Ovary (tissue), 7 donors: ENCODE measurements at regions not wholly inside any gene's neighbourhood (a gene's known extent, or its start where the extent isn't known, plus 50 kb on each side); places are given as distances from the start of the nearest gene placed in this dataset.

Experiments used
- DNase-seq, 5 donors: peaks; one replicate each; pipeline ENCODE4 v3.0.0-alpha.2; 2019 to 2020
- H3K27ac ChIP-seq, 2 donors: fragments of 200-600 bp; one replicate each; pipeline versions ENCODE4 v1.5.1 to v1.8.0; 2019 to 2022
- H3K27me3 ChIP-seq: fragments of 200-600 bp; one replicate; pipeline ENCODE4 v1.8.0; 2022
- H3K36me3 ChIP-seq: fragments of 200-600 bp; sonication (generic); one replicate; pipeline ENCODE4 v1.5.1; 2019
- H3K4me1 ChIP-seq: one replicate; pipeline ENCODE4 v1.8.1; 2013; ENCODE audit warnings: mild to moderate bottlenecking, moderate library complexity; ENCODE audit not compliant: insufficient read depth
- H3K4me3 ChIP-seq: fragments of 200-600 bp; sonication (generic); one replicate; pipeline ENCODE4 v1.5.1; 2017
- H3K9me3 ChIP-seq, 2 donors: fragments of 200-600 bp in 1 of 2; sonication (generic) in 1 of 2; one replicate each; pipeline versions ENCODE4 v1.5.1 to v1.8.1; 2013 to 2019; ENCODE audit warnings: mild to moderate bottlenecking in 1 of 2, moderate library complexity in 1 of 2
- EP300 ChIP-seq: sonication (generic); formaldehyde crosslinking; IDR thresholded peaks from one replicate; pipeline ENCODE4 v1.6.1; 2017; ENCODE audit warnings: antibody characterized with exemption
- POLR2A ChIP-seq: fragments of 450-650 bp; IDR thresholded peaks from one replicate; pipeline ENCODE4 v1.6.1; 2017; ENCODE audit warnings: antibody characterized with exemption, mild to moderate bottlenecking, moderate library complexity
- WGBS, 3 donors: extraction: QIAGEN DNeasy Blood & Tissue Kit in 1 of 3; methylation state at CpG; one replicate each; pipeline versions ENCODE4 v1.1.5 to v1.1.7; 2013 to 2017; 5-methylcytosine and 5-hydroxymethylcytosine counted together
- intact Hi-C, 4 donors: fragments of 100-400 bp; cut with DNase I; formaldehyde crosslinking; loops; one replicate each; pipeline versions ENCODE4 v1.11.0 to v1.15.1; 2022 to 2023
- TF ChIP-seq, protein P1 (sequence below), 3 donors: fragments of 450-650 bp in 2 of 3; fragments of 200-600 bp in 1 of 3; IDR thresholded peaks; one replicate each; pipeline versions ENCODE4 v1.5.1 to v1.8.0; 2016 to 2022; ENCODE audit warnings: antibody characterized with exemption in 3 of 3, mild to moderate bottlenecking in 1 of 3
- donor health status: DM: no; HTN: no; CAD: no; lungs with moderate emphysema.
- donor health status: DM: no; HTN: no; CAD: no.
- donor health status: Bipolar disorder and iron deficiency.
- donor health status: DM: no; HTN: no; CAD: no.
- donor health status: DM: yes; HTN: yes; CAD: no.

DNA sequence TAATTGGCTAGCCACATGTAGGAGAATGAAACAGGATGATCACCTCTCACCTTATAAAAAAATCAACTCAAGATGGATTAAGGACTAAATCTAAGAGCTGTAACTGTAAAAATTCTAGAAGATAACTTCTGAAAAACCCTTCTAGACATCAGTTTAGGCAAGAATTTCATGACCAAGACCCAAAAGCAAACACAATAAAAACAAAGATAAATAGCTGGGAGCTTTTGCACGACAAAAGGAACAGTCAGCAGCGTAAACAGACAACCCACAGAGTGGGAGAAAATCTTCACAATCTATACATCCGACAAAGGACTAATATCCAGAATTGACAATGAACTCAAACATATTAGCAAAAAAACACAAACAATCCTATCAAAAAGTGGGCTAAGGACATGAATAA lies 316.3 kb downstream of the METTL4 start:
- Histone ChIP-seq H3K27me3 (no peaks in the 10 kb centered on the region), H3K4me3 (no peak overlapping the region), H3K9me3 (no peaks in the 10 kb centered on the region), H3K36me3 (no peaks in the 10 kb centered on the region), H3K4me1 (no peaks in the 10 kb centered on the region), H3K27ac (no peak overlapping the region)
- intact Hi-C loops, result no loop called here
- no peak for DNase-seq
- TF ChIP-seq, protein P1, sequence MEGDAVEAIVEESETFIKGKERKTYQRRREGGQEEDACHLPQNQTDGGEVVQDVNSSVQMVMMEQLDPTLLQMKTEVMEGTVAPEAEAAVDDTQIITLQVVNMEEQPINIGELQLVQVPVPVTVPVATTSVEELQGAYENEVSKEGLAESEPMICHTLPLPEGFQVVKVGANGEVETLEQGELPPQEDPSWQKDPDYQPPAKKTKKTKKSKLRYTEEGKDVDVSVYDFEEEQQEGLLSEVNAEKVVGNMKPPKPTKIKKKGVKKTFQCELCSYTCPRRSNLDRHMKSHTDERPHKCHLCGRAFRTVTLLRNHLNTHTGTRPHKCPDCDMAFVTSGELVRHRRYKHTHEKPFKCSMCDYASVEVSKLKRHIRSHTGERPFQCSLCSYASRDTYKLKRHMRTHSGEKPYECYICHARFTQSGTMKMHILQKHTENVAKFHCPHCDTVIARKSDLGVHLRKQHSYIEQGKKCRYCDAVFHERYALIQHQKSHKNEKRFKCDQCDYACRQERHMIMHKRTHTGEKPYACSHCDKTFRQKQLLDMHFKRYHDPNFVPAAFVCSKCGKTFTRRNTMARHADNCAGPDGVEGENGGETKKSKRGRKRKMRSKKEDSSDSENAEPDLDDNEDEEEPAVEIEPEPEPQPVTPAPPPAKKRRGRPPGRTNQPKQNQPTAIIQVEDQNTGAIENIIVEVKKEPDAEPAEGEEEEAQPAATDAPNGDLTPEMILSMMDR (IDR thresholded peaks at IDR 0.05), result no peak
- no peak for TF ChIP-seq POLR2A
- TF ChIP-seq EP300, result no peak
- WGBS, 3 donors, result 76 to 79% (median 79%) methylated on average over 3 of the region's 3 CpGs

DNA sequence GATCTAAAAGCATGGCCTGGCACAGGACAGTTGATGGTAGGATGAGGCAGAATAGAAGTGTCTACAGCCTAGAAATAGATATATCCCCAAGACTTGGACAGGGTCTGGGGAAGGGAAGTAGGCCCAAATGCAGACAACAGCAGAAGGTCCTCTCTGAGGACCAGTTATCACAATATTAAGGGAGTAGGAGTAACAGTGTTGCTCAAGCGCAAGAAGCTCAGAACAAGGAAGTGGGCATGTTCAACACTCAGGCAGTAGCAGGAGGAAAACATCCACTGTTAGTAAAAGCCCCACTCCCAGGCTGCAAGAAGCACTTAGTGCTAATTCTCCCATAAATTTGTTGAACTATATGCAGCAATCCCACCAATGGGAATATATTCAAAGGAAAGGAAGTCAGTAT lies 314.7 kb downstream of the METTL4 start:
- Histone ChIP-seq H3K4me3 (no peak overlapping the region), H3K36me3 (no peaks in the 10 kb centered on the region), H3K27me3 (no peaks in the 10 kb centered on the region), H3K4me1 (no peaks in the 10 kb centered on the region), H3K27ac (no peak overlapping the region), H3K9me3 (no peaks in the 10 kb centered on the region)
- TF ChIP-seq, protein P1 (IDR thresholded peaks at IDR 0.05), result no peak
- TF ChIP-seq EP300 (no peak), POLR2A (no peak)
- intact Hi-C loops, result no loop called here
- 89 to 97% (median 92%) methylated on average over 1 of the region's 1 CpG for WGBS, 3 donors
- DNase-seq, result no peak

DNA sequence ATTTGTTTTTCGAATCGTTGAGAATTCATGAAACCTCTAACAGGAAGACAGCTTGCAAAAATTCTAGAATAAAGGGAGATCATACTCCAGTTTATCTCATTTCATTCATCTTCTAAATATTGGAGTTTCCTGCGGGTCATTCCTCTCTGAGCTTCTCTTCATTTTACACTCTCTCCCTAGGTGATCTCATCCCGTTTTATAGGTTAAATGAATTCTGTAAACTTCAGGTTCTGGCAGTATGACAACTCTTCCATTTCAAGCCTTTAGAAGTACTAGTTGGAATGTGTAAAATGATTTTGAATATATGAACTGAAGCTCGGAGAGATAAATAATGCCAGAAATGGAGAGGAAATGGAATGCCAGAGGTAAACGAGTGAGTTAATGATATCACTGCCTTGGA lies 312.4 kb downstream of the METTL4 start:
- TF ChIP-seq EP300, result no peak
- no peak for TF ChIP-seq POLR2A
- TF ChIP-seq, protein P1 (IDR thresholded peaks at IDR 0.05), result no peak
- no peaks in the 10 kb centered on the region for H3K4me1 ChIP-seq
- H3K4me3 ChIP-seq, result no peak overlapping the region
- H3K27me3 ChIP-seq, result no peaks in the 10 kb centered on the region
- 39 to 48% (median 44%) methylated on average over 6 of the region's 6 CpGs for WGBS, 3 donors
- no peaks in the 10 kb centered on the region for H3K9me3 ChIP-seq
- DNase-seq, result no peak
- no peaks in the 10 kb centered on the region for H3K36me3 ChIP-seq
- no peak overlapping the region for H3K27ac ChIP-seq
- intact Hi-C loops, result no loop called here

DNA sequence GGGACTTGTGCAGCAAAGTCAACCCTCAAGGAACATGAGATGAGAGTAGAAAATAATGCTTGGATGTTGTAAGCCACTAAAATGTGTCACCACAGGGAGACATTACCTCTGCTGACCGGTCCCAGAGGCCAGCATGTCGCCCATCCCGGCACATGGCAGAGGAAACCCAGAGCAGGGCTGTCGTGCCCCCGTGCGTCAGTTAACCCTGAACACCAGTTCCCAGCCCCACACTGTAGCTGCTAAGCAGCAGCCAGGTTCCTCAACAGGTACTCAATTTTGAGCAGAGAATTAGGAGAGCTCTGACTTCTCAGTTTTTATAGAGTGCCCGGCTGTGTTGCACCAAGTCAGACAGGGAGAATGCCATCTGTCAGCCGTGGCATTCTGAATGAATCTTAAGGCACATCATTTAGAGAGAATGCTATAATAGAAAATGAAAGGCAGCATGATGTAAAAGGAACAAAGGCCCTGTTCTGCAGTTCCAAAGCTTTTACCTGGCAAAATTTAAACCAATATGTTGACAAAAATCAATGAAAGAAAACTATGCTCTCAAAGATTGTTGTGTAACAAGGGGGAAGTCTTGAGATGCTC lies 307.9 kb downstream of the METTL4 start:
- no peaks in the 10 kb centered on the region for H3K36me3 ChIP-seq
- H3K4me3 ChIP-seq, result no peak overlapping the region
- DNase-seq, result no peak
- no peak overlapping the region for H3K27ac ChIP-seq
- no peaks in the 10 kb centered on the region for H3K9me3 ChIP-seq
- no peaks in the 10 kb centered on the region for H3K27me3 ChIP-seq
- H3K4me1 ChIP-seq, result no peaks in the 10 kb centered on the region
- TF ChIP-seq EP300, result no peak
- TF ChIP-seq, protein P1 (IDR thresholded peaks at IDR 0.05), result no peak
- no peak for TF ChIP-seq POLR2A
- WGBS, 3 donors, result 87 to 88% (median 87%) methylated on average over 8 of the region's 8 CpGs
- intact Hi-C loops, result no loop called here
